PFSK-1 (cell line): ENCODE measurements at regions not wholly inside any gene's neighbourhood (a gene's known extent, or its start where the extent isn't known, plus 50 kb on each side); places are given as distances from the start of the nearest gene placed in this dataset.

Experiments
- FOXP2 ChIP-seq: optimal IDR thresholded peaks from 2 replicates; pipeline ENCODE3; 2011; ENCODE audit warnings: borderline replicate concordance, control low read depth, inconsistent platforms; ENCODE audit not compliant: insufficient read depth; ENCODE audit errors: extremely low read length, extremely low read depth
- POLR2AphosphoS5 ChIP-seq: IDR thresholded peaks from 2 replicates; pipeline ENCODE4 v1.6.1; 2012; ENCODE audit warnings: low read depth, mild to moderate bottlenecking, control low read depth, low read length, moderate library complexity
- SIN3A ChIP-seq: IDR thresholded peaks from 2 replicates; pipeline ENCODE4 v1.6.1; 2012; ENCODE audit warnings: mild to moderate bottlenecking, low read length, moderate library complexity, borderline replicate concordance; ENCODE audit not compliant: insufficient read depth
- TAF1 ChIP-seq: IDR thresholded peaks from 2 replicates; pipeline ENCODE4 v1.6.1; 2012; ENCODE audit warnings: low read length, control low read depth, borderline replicate concordance; ENCODE audit not compliant: insufficient read depth
- TF ChIP-seq, protein P1 (sequence below), 2 experiments: IDR thresholded peaks; 2 replicates each; pipeline versions ENCODE4 v1.6.1 to v1.8.0; 2011 to 2012; ENCODE audit warnings: low read depth in 2 of 2, low read length in 2 of 2, control low read depth in 1 of 2, inconsistent platforms in 1 of 2, mild to moderate bottlenecking in 1 of 2, moderate library complexity in 1 of 2; ENCODE audit not compliant: insufficient read depth in 1 of 2

DNA sequence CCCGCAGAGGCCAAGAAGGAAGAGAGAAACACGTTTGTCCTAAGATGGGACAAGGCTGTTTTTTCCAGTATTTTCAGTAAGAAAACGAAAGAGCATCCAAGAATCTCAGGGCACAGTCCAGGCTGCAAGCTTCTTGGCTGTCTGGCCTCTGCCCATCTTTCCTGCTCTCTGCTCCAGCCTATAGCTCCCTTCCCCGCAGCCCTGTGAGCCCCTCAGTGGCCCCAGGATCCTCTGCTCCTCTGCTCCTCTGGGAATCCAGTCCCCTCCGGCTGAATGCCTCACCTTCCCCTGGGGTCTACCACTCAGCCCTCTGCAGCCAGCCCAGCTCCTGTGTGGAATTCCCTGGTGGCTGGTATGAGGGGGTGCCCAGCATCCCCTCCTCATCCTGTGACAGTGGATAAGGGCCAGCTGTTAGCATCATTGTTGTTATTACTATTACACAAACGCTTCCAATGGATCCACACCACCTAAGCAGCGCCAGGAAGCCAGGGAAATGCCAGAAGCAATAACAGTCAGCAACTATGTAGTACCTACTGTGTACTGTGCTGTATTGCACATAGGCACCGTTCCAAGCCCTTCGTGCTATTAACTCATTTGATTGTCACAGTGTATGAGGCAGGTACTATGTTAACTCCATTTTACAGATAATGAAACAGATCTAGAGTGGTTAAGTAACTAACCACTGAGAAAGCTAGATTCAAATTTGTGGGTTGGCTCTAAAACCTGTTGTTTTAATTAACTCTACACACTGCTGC is 60.3 kb upstream of the PTPN1 start:
- no peak for TF ChIP-seq POLR2AphosphoS5
- TF ChIP-seq, protein P1, sequence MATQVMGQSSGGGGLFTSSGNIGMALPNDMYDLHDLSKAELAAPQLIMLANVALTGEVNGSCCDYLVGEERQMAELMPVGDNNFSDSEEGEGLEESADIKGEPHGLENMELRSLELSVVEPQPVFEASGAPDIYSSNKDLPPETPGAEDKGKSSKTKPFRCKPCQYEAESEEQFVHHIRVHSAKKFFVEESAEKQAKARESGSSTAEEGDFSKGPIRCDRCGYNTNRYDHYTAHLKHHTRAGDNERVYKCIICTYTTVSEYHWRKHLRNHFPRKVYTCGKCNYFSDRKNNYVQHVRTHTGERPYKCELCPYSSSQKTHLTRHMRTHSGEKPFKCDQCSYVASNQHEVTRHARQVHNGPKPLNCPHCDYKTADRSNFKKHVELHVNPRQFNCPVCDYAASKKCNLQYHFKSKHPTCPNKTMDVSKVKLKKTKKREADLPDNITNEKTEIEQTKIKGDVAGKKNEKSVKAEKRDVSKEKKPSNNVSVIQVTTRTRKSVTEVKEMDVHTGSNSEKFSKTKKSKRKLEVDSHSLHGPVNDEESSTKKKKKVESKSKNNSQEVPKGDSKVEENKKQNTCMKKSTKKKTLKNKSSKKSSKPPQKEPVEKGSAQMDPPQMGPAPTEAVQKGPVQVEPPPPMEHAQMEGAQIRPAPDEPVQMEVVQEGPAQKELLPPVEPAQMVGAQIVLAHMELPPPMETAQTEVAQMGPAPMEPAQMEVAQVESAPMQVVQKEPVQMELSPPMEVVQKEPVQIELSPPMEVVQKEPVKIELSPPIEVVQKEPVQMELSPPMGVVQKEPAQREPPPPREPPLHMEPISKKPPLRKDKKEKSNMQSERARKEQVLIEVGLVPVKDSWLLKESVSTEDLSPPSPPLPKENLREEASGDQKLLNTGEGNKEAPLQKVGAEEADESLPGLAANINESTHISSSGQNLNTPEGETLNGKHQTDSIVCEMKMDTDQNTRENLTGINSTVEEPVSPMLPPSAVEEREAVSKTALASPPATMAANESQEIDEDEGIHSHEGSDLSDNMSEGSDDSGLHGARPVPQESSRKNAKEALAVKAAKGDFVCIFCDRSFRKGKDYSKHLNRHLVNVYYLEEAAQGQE (IDR thresholded peaks at IDR 0.05; ENCODE audit: insufficient read depth in 1 of 2, low read depth in 2 of 2, low read length in 2 of 2): no peak
- TF ChIP-seq TAF1: no peak
- TF ChIP-seq SIN3A: no peak
- no peak for TF ChIP-seq FOXP2
